G401.6 (cell line): ENCODE measurements at regions not wholly inside any gene's neighbourhood (a gene's known extent, or its start where the extent isn't known, plus 50 kb on each side); places are given as distances from the start of the nearest gene placed in this dataset.
"Not testable (repeated sequence)": the region's sequence is repeated elsewhere in the genome, so short reads cannot be mapped to it uniquely, and the experiment has no call there.

Experiments used
- FAIRE-seq: peaks from 2 replicates; lab custom pipeline; 2012; peaks lifted over from hg19 to GRCh38; lab: Jason Lieb, UNC

GRCh38 chr6:82419132-82419581, 55.5 kb downstream of the TPBG start:
- no peak for FAIRE-seq

GRCh38 chr6:82419859-82420258, 56.2 kb downstream of the TPBG start:
- FAIRE-seq, result no peak

- FAIRE-seq, result no peak
Observed at GRCh38 chr6:82430611-82431010, 67.0 kb downstream of the TPBG start.

GRCh38 chr6:82436740-82437139, 73.1 kb downstream of the TPBG start:
- FAIRE-seq, result no peak

GRCh38 chr6:82437701-82438100, 74.1 kb downstream of the TPBG start:
- FAIRE-seq, result no peak

GRCh38 chr6:82441047-82441855, 77.6 kb downstream of the TPBG start:
- no peak for FAIRE-seq

- FAIRE-seq, result no peak
Observed at GRCh38 chr6:82442061-82442719, 78.6 kb downstream of the TPBG start.

- no peak for FAIRE-seq
Observed at GRCh38 chr6:82458147-82458546, 94.5 kb downstream of the TPBG start.

GRCh38 chr6:82458705-82459104, 95.1 kb downstream of the TPBG start:
- FAIRE-seq, result no peak

- FAIRE-seq, result no peak
Observed at GRCh38 chr6:82461536-82461935, 97.9 kb downstream of the TPBG start.

GRCh38 chr6:82467338-82467737, 103.7 kb downstream of the TPBG start:
- FAIRE-seq, result no peak

GRCh38 chr6:82470123-82470522, 106.5 kb downstream of the TPBG start:
- not testable (repeated sequence) for FAIRE-seq

- FAIRE-seq, result not testable (repeated sequence)
Observed at GRCh38 chr6:82475106-82475505, 111.5 kb downstream of the TPBG start.

- no peak for FAIRE-seq
Observed at GRCh38 chr6:82484001-82484400, 120.4 kb downstream of the TPBG start.

GRCh38 chr6:82484737-82485626, 121.4 kb downstream of the TPBG start:
- FAIRE-seq, result no peak

- no peak for FAIRE-seq
Observed at GRCh38 chr6:82487895-82488294, 124.3 kb downstream of the TPBG start.

GRCh38 chr6:82488403-82488802, 124.8 kb downstream of the TPBG start:
- FAIRE-seq, result peak; percentile 3

GRCh38 chr6:82492134-82492533, 128.5 kb downstream of the TPBG start:
- FAIRE-seq, result no peak

GRCh38 chr6:82493467-82493866, 129.8 kb downstream of the TPBG start:
- FAIRE-seq, result no peak

GRCh38 chr6:82494367-82494766, 130.8 kb downstream of the TPBG start:
- FAIRE-seq, result no peak

- not testable (repeated sequence) for FAIRE-seq
Observed at GRCh38 chr6:82501901-82502300, 138.3 kb downstream of the TPBG start.

- FAIRE-seq, result no peak
Observed at GRCh38 chr6:82506526-82506925, 142.9 kb downstream of the TPBG start.

- FAIRE-seq, result no peak
Observed at GRCh38 chr6:82507112-82507511, 143.5 kb downstream of the TPBG start.
